Uterus (tissue), 2 donors: ENCODE measurements at regions not wholly inside any gene's neighbourhood (a gene's known extent, or its start where the extent isn't known, plus 50 kb on each side); places are given as distances from the start of the nearest gene placed in this dataset.

Experiments used
- POLR2A ChIP-seq, 2 donors: fragments of 450-650 bp; IDR thresholded peaks; one replicate each; pipeline ENCODE4 v1.6.1; 2016; ENCODE audit warnings: antibody characterized with exemption in 2 of 2, mild to moderate bottlenecking in 1 of 2, moderate library complexity in 1 of 2
- TF ChIP-seq, protein P1 (sequence below), 4 experiments: fragments of 200-600 bp in 2 of 4; fragments of 450-650 bp in 2 of 4; sonication (generic) in 2 of 4; IDR thresholded peaks; one replicate each; pipeline ENCODE4 v1.5.1; 2016 to 2019; ENCODE audit warnings: antibody characterized with exemption in 4 of 4, mild to moderate bottlenecking in 2 of 4, moderate library complexity in 1 of 4

DNA sequence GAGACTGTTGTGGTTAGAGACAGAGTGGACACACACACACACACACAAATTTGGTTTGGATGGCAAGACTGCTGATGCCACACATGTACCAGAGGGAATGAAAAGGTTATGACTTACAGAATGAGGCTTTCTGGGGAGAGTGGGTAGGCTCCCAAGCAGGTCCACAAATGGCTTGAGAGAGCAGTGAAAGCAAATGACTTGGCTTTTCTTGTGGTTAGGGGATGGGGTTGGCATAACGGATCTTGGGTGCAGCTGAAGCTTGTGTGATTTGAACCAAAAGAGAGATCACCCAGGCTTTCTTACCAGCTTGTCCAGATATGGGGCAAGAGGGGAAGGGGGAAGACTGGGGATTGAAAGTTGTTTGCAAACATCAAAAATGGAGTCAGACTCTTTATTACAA, 73.9 kb upstream of the OLIG3 start:
- TF ChIP-seq, protein P1, sequence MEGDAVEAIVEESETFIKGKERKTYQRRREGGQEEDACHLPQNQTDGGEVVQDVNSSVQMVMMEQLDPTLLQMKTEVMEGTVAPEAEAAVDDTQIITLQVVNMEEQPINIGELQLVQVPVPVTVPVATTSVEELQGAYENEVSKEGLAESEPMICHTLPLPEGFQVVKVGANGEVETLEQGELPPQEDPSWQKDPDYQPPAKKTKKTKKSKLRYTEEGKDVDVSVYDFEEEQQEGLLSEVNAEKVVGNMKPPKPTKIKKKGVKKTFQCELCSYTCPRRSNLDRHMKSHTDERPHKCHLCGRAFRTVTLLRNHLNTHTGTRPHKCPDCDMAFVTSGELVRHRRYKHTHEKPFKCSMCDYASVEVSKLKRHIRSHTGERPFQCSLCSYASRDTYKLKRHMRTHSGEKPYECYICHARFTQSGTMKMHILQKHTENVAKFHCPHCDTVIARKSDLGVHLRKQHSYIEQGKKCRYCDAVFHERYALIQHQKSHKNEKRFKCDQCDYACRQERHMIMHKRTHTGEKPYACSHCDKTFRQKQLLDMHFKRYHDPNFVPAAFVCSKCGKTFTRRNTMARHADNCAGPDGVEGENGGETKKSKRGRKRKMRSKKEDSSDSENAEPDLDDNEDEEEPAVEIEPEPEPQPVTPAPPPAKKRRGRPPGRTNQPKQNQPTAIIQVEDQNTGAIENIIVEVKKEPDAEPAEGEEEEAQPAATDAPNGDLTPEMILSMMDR (IDR thresholded peaks at IDR 0.05), result no peak
- TF ChIP-seq POLR2A (IDR thresholded peaks at IDR 0.05), result no peak
